Stimulated activated CD8-positive, alpha-beta memory T cell treated with anti-CD3 and anti-CD28 coated beads, Interleukin-2, amount 100 ng/mL, for 48 hours (primary cell): ENCODE measurements at regions not wholly inside any gene's neighbourhood (a gene's known extent, or its start where the extent isn't known, plus 50 kb on each side); places are given as distances from the start of the nearest gene placed in this dataset.

Source experiments
- DNase-seq, 2 donors: peaks; one replicate each; pipeline ENCODE4 v3.0.0-alpha.2; 2020; ENCODE audit warnings: low read depth in 2 of 2

DNA sequence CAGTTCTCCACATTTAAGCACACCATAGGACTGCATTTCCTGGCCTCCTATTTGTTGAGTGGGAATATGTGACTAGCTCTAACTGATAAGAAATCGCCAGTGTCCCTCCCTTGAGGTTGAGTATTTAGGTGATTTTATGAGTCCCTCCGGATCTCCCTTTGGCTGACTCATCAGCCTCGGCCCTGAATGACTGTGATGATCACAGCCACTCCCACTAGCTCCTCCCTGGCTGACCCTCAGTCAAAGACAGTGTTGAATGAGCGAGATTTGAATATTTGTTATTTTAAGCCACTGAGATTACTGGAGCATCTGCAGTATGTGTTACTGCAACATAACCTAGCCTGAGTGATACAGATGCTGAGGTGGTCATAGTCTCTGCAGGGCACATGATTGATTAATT lies 515.3 kb downstream of the EPHB1 start:
- DNase-seq, result no peak

DNA sequence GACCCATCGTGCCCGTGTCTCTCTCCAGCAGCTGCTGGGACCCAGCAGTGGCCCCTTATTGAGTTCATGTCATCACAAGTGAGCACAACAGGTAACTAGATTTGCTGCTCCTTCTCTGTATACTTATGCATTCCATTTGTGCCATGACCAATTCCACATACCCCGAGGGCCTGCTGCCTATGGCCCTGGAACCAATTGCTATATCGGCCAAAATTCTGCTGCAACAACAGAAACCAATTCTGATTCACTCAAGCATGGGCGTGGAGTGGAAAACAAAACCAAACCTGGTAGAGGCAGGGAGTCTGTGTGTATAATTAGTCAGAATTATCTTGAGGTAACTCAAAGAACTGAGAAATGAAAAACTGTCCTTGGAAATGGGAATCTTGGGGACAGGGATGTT lies 516.6 kb downstream of the EPHB1 start:
- DNase-seq, result no peak

DNA sequence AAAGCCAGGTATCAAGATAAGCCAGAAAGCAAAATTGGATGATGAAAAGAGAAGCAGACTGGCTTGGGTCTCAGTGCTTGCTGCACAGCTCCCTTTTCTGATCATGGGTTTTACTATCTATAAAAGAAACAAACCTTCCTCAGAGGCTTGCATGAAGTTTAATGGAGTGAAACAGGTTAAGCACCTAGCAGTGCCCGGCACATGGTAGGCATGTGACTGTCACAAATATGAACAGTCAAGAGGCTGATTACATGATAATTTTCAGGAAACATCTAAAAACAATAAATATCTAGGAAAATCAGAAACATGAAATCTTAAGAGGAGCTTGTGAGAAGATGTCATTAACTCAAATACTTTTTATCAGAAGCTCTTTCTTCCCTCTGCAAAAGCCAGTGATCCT lies 519.2 kb downstream of the EPHB1 start:
- DNase-seq, result no peak

DNA sequence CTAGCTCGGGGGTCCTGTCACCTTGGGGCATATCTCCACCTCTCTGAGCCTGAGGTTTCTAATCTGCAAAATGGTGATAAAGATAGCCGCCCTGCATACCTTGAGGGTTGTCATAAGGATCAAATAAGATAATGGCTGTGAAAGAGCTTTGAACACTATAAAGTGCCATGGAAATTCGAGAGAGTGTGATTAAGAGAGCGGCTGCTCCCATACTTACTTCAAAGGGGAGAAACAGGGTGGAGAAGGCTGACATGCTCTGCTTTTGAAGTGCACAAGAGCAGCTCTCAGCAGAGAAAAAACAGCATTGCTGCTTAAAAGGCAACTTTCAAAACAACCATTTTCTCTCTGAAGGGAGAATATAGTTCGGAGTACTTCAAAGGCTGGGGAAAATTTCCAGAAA lies 529.2 kb downstream of the EPHB1 start:
- no peak for DNase-seq

DNA sequence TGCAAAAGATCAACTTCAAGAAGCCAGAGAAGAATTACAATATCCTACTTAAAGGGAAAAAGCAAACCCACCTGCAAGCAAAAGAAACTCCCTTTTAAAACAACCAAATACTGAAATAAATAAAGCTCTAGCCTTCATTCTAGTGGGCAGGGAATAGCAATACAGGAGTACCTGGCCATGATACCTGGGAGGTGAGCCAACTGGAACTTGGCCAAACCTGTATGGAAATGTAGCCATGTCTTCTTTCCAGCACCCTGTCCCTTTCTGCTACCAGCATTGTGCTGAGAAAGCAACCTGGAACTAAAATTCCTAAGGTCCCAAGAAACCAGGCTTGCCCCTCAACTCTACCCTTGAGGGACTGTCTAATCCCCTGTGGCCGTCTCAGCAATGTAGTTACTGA lies 530.0 kb downstream of the EPHB1 start:
- DNase-seq, result no peak

DNA sequence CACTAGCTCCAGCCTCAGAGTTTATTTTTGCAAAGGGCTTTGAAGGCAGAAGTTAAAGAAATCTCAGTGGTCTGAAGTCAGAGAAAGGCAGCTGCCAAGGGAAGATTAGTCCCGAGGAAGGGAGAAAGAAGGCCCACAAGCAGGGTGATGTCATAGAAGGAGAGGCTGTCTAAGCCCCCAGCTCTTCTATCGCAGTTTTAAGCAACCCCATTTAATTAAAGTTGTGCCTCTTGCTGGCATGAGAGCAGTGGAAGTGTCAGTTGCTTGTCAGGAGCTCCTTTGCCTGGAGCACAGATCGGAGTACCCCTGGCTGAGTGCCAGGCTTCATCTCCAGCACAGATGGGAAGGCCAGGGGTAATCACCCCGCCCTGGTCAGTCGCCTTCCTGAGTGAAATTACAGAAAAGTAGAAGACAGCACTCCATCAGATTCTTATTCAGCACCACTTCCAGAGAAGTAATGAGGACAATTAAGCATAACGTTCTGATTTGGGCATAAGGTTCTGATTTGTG lies 530.7 kb downstream of the EPHB1 start:
- DNase-seq, result no peak

GRCh38 chr3:135326851-135327250 lies 531.8 kb downstream of the EPHB1 start:
- DNase-seq, result no peak

DNA sequence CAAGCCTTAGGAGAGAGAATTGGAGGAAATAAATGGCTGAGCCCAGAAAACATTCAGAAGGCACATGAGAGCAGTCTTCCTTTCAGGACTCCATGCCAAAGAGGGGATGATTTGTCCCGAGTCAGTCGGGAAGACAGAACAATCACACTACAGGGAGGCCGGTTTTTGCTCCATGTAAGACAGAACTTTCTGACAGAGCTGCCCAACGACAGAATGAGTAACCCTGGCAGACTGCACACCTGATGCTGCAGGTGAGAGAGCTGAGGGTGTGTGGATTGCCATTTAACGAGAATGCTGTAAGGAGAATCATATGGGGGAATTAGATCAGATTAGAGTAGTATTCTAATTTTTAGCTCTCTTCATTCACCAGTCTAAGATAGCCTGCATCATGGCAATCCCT lies 533.0 kb downstream of the EPHB1 start:
- DNase-seq, result no peak

DNA sequence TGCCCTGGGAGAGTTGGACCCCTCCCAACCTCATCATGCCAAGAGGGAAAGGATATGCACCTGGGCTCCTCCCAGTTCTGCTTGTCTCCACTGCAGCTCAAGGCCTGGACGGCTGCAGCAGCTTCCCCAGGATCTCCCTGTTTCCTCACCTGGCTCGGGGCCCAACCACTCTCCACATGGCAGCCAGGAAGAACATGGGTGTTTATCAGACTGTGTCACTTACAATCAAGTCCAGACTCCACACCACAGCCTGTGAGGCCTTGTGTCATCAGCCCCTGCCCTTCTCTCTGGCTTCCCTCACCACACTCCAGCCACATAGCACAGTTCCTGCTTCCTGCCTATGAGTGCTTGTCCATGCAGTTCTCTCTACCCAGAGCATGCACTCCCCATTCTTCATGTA lies 534.4 kb downstream of the EPHB1 start:
- no peak for DNase-seq

GRCh38 chr3:135337192-135337591 lies 542.1 kb downstream of the EPHB1 start:
- no peak for DNase-seq

DNA sequence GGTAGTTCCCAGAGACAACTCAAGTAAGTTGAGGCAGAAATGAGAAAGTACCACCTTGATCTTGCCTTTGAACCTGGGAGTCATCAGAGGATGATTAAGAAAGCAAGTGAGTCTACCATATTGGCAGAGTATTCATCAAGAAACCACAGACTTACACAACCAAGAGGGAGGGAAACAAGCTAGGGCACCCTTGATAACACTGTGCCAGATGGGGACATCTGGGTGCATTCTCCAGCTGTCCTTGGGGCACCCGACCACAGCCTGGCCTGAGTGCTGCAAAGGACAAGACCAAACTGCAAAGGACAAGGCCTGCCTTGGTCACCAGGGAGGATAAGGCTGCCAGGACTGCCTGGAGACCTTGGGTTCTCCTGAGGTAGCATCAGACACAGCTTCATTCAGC lies 553.6 kb downstream of the EPHB1 start:
- DNase-seq, result no peak

GRCh38 chr3:135349254-135349948 lies 554.3 kb downstream of the EPHB1 start:
- DNase-seq, result no peak

DNA sequence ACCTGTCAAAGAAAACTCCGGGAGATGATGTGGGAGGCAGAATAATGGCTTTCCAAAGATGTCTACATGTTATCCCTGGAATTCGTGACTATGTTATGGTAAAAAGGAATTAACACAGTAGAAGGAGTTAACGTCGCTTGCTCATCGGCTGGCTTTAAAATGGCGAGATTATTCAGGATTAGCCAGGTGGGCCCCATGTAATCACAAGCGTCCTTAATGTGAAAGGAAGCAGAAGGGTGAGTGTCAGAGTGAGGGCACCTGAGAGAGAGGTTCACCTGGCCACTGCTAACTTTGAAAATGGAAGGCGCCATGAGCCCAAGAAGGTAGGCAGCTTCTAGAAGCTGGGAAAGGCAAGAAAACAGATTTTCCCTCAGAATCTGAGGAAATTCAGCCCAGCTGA lies 557.2 kb downstream of the EPHB1 start:
- no peak for DNase-seq

DNA sequence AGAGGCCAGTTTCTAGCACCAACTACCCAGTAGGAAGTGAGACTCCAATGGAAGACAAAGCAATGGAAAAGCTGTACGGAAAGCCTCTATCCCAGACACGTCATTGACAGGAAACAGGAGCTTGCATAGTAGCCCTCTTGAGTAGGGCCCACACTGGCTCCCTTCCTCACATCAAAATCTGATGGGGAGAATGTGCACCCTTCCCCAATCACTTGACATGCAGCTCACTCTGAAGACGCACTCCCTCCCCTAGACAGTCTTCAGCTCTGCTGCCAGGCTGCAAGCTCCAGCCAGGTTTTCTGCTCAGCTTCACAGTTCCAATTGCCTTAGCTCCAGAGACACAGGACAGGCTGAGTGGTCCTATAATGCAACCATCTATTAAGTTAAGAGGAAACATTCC lies 567.8 kb downstream of the EPHB1 start:
- DNase-seq, result no peak

DNA sequence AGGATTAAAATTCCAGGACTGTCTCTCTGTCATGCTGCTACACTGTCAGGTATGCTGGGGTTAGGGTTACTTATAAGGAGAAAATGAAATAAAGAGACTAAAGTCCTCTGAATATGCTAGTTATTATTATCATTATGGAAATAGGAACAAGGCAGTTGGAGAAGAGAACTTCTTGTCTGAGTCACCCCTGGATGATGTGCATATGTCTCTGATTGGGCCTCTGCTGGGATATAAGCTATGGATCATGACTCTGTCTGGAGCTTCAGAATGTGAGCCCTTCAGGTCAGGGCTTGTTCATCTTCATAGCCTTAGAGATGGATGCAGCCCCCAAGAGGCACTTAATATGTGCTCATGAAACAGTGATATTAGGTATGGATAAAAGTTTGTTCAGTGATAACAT lies 569.6 kb downstream of the EPHB1 start:
- no peak for DNase-seq

DNA sequence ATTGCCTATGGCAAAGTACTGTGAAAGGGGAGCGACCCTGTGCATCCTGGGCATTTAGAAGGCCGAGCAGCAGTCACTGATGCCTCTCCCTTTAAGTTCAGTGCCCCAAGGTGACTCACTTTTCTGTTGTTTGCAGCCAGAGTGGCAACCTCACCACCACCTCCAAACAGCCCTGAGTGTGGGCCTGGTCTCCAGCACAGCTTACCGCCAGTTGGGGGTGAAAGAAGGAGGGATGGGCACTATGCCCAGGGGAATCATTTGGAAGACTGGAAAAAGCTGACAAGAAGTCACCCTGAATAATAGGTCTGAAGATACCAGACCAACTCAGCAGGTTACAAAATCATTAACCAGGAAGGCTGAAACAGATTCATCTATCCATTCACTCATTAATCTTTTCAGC lies 571.8 kb downstream of the EPHB1 start:
- DNase-seq, result no peak

GRCh38 chr3:135368316-135368715 lies 573.3 kb downstream of the EPHB1 start:
- no peak for DNase-seq

DNA sequence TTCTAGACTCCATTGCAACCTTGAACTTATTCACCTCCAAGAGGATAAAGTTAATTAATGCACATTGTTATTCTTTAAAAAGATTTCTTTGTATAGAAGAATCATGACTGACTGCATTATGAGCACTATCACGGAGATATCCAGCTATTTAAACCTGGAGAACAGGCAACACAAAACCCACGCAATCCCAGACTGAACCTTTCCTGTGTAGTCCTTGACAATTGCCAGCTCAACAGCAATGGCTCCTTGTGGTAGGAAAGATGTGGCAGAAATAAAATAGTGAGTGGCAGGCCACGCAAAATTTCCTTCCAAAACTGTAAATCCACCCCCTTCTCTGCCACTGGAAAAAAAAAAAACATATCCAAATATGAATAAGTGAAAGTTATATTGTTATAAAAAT lies 573.7 kb downstream of the EPHB1 start:
- DNase-seq, result no peak

GRCh38 chr3:135374571-135374970 lies 579.5 kb downstream of the EPHB1 start:
- DNase-seq, result no peak

DNA sequence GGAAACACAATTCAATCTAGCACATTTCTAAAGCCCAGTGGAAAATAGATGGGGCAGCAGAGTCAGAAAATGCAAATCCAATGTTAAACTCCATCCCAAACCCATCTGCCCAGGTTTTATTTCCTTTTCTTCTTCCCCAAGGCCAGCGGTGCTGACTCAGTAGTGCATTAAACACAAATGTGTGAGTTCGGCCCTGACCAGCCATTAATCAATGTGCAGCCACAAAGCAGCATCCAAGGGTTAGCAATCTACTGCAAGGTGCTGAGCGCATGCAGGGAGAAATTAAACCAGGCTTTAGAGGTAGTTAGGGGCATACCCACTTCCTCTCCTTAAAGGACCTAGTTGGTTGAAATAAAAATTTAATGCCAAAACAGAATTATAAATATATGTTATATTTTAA lies 583.3 kb upstream of the PPP2R3A start:
- DNase-seq, result no peak

DNA sequence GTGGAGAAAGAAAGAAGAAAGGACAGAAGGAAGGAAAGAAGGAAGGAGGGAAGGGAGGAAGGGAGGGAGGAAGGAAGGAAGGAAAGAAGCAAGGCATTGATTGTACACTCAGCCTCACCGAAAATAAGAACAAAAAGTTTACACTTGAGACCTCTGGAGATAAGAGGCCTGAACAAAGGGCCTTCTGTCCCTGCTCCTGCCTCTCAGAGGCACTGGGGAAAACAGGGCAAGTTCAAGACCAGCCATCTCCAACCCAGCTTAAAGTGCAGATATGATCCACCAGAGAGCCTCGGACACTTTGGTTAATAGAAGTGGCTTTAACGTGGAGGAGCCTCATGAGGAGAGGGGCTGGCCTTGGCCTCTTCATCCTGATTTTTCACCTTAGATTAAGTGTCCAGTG lies 582.9 kb upstream of the PPP2R3A start:
- no peak for DNase-seq

DNA sequence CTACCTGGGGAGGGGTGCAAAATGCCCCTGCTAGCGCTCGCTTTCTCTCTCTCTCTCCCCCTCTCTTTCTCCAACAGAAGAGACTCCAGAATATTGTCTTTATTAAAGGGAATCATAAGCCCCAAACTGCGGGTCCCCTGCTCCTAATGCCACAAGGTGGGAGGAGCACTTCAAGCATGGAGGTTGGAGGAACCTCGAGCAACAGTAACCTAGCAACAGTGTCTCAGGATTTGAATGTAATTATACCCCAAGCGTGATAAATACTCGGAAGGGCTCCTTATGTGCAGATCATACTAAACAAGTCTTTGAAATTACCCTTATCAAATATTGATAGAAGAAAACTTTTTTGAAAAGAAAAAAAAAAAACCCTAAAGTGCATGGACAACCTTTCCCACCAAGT lies 582.2 kb upstream of the PPP2R3A start:
- no peak for DNase-seq

DNA sequence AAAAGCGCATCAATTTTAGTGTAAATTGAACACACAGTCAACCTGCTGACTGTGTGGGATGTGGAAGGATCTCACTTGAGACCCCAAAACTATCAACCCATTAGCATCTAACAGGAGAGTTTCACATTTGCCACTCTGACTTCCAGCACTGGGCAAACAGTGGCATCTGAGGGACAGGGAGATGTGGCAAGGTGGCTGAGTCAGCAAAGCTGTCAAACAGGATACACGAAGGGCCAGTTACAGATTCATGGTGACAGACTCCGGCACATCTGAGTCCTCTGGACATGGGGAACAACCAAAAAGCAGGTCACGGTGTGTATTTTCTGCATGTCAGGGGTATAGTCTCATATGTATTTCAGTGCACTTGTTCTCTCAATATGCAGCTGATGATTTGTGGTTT lies 573.4 kb upstream of the PPP2R3A start:
- no peak for DNase-seq

DNA sequence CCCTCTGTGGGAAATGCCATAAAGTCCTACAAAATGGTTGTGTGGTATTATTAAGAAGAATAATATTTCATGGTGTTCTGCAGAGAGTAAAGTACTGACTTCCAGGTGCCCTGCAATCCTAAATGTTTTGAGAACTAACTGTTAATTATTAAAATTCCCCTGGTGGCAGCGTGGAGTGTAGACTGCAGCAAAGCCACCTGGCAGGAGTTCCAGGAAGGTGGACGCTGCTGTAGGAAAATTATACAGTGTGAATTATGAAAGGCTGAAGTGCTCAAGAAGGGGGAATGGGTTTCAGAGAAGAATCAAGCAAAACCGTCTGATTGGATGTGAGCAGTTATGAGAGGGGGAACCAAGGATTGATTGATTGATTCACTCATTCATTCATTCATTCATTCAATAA lies 572.4 kb upstream of the PPP2R3A start:
- no peak for DNase-seq
